GM12874 (cell line): ENCODE measurements at regions not wholly inside any gene's neighbourhood (a gene's known extent, or its start where the extent isn't known, plus 50 kb on each side); places are given as distances from the start of the nearest gene placed in this dataset.

ENCODE experiments used
- CTCF ChIP-seq: IDR thresholded peaks from 2 replicates; pipeline ENCODE4 v1.5.1; 2011; ENCODE audit warnings: low read depth, mild to moderate bottlenecking, control low read depth, low read length, moderate library complexity; ENCODE audit not compliant: insufficient read depth

GRCh38 chr5:173693670-173694069, 77.2 kb upstream of the BOD1 start:
- TF ChIP-seq CTCF, result no peak

GRCh38 chr5:173696216-173696615, 79.8 kb upstream of the BOD1 start:
- no peak for TF ChIP-seq CTCF

- no peak for TF ChIP-seq CTCF
Observed at GRCh38 chr5:173697931-173698579, 81.6 kb upstream of the BOD1 start.

- no peak for TF ChIP-seq CTCF
Observed at GRCh38 chr5:173699966-173700365, 83.5 kb upstream of the BOD1 start.

- no peak for TF ChIP-seq CTCF
Observed at GRCh38 chr5:173703466-173703865, 87.0 kb upstream of the BOD1 start.

GRCh38 chr5:173704615-173705511, 88.4 kb upstream of the BOD1 start:
- no peak for TF ChIP-seq CTCF

- no peak for TF ChIP-seq CTCF
Observed at GRCh38 chr5:173705512-173706044, 89.1 kb upstream of the BOD1 start.
